Peyer's patch (tissue), 4 donors: ENCODE measurements at regions not wholly inside any gene's neighbourhood (a gene's known extent, or its start where the extent isn't known, plus 50 kb on each side); places are given as distances from the start of the nearest gene placed in this dataset.

Experiments used
- POLR2A ChIP-seq, 2 donors: fragments of 450-650 bp; IDR thresholded peaks; one replicate each; pipeline ENCODE4 v1.5.1; 2017; ENCODE audit warnings: antibody characterized with exemption in 2 of 2, mild to moderate bottlenecking in 2 of 2, moderate library complexity in 2 of 2
- TF ChIP-seq, protein P1 (sequence below), 6 experiments: fragments of 450-650 bp in 4 of 6; fragments of 200-600 bp in 2 of 6; sonication (generic) in 1 of 6; IDR thresholded peaks; one replicate each; pipeline ENCODE4 v1.5.1; 2017 to 2019; ENCODE audit warnings: antibody characterized with exemption in 6 of 6, mild to moderate bottlenecking in 3 of 6, moderate library complexity in 1 of 6

DNA sequence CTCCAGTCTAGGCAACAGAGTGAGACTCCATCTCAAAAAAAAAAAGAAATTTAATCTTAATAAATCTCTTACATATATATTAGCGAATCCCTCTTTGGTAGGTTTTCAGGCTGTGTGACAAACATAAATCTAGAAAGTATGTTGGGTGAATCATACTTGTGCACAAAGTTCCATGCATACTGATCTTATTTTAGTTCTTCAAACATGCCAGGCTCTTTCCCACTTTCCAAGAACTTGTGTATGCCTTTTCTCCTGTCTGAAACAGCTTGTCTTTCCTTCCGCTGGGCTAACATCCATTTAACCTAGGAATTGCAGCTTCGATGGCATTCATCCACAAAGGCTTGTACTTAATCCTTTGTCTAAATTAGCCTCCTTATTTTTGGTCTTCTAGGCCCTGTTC is 156.6 kb upstream of the CASK start:
- TF ChIP-seq, protein P1, sequence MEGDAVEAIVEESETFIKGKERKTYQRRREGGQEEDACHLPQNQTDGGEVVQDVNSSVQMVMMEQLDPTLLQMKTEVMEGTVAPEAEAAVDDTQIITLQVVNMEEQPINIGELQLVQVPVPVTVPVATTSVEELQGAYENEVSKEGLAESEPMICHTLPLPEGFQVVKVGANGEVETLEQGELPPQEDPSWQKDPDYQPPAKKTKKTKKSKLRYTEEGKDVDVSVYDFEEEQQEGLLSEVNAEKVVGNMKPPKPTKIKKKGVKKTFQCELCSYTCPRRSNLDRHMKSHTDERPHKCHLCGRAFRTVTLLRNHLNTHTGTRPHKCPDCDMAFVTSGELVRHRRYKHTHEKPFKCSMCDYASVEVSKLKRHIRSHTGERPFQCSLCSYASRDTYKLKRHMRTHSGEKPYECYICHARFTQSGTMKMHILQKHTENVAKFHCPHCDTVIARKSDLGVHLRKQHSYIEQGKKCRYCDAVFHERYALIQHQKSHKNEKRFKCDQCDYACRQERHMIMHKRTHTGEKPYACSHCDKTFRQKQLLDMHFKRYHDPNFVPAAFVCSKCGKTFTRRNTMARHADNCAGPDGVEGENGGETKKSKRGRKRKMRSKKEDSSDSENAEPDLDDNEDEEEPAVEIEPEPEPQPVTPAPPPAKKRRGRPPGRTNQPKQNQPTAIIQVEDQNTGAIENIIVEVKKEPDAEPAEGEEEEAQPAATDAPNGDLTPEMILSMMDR (IDR thresholded peaks at IDR 0.05) = no peak
- TF ChIP-seq POLR2A (IDR thresholded peaks at IDR 0.05) = no peak
